MM.1S (cell line): ENCODE measurements at regions not wholly inside any gene's neighbourhood (a gene's known extent, or its start where the extent isn't known, plus 50 kb on each side); places are given as distances from the start of the nearest gene placed in this dataset.

Experiments
- DNase-seq: peaks from one replicate; pipeline ENCODE4 v3.0.0-alpha.2; 2015
- H2AFZ ChIP-seq: fragments of 300-600 bp; sonication (generic); 2 replicates; pipeline ENCODE4 v1.6.0; 2016; ENCODE audit warnings: antibody characterized with exemption, low read length
- H3F3A ChIP-seq: fragments of 300-600 bp; sonication (generic); 2 replicates; pipeline ENCODE4 v1.6.1; 2016; ENCODE audit warnings: mild to moderate bottlenecking, antibody characterized with exemption, low read length, moderate library complexity, mixed read lengths; ENCODE audit not compliant: insufficient read depth
- H3K27ac ChIP-seq: fragments of 300-600 bp; sonication (generic); 2 replicates; pipeline ENCODE4 v1.5.1; 2016; ENCODE audit warnings: mild to moderate bottlenecking, low read length
- H3K27me3 ChIP-seq: fragments of 300-600 bp; sonication (generic); replicated peaks from 2 replicates; pipeline ENCODE4 v1.6.0; 2016; ENCODE audit warnings: low read length; ENCODE audit not compliant: insufficient read depth
- H3K36me3 ChIP-seq: fragments of 300-600 bp; sonication (generic); replicated peaks from 2 replicates; pipeline ENCODE4 v1.6.1; 2016; ENCODE audit warnings: mild to moderate bottlenecking, low read length, mixed read lengths; ENCODE audit not compliant: insufficient read depth
- H3K4me1 ChIP-seq: fragments of 300-600 bp; sonication (generic); 2 replicates; pipeline ENCODE4 v1.6.1; 2016; ENCODE audit warnings: low read length, mixed read lengths
- H3K4me2 ChIP-seq: fragments of 300-600 bp; sonication (generic); 2 replicates; pipeline ENCODE4 v1.6.0; 2016; ENCODE audit warnings: low read depth, low read length
- H3K4me3 ChIP-seq: fragments of 300-600 bp; sonication (generic); 2 replicates; pipeline ENCODE4 v1.5.1; 2016; ENCODE audit warnings: low read length, mixed read lengths
- H3K79me2 ChIP-seq: fragments of 300-600 bp; sonication (generic); 2 replicates; pipeline ENCODE4 v1.6.1; 2016; ENCODE audit warnings: mixed run types, low read length, mixed read lengths
- H3K9ac ChIP-seq: fragments of 300-600 bp; sonication (generic); 2 replicates; pipeline ENCODE4 v1.6.1; 2016; ENCODE audit warnings: low read length, mixed read lengths
- H3K9me2 ChIP-seq: fragments of 300-600 bp; sonication (generic); replicated peaks from 2 replicates; pipeline ENCODE4 v1.6.1; 2016; ENCODE audit warnings: mild to moderate bottlenecking, low read length, mixed read lengths; ENCODE audit not compliant: insufficient read depth
- H3K9me3 ChIP-seq: fragments of 300-600 bp; sonication (generic); replicated peaks from 2 replicates; pipeline ENCODE4 v1.6.1; 2016; ENCODE audit warnings: mild to moderate bottlenecking, low read length, mixed read lengths; ENCODE audit not compliant: insufficient read depth
- H4K20me1 ChIP-seq: fragments of 300-600 bp; sonication (generic); 2 replicates; pipeline ENCODE4 v1.6.1; 2016; ENCODE audit warnings: mild to moderate bottlenecking, low read length, moderate library complexity, mixed read lengths; ENCODE audit not compliant: insufficient read depth
- CTCF ChIP-seq: fragments of 300-600 bp; sonication (generic); IDR thresholded peaks from 2 replicates; pipeline ENCODE4 v1.5.1; 2016; ENCODE audit warnings: antibody characterized with exemption, low read length, mixed read lengths
- EZH2 ChIP-seq: fragments of 300-600 bp; sonication (generic); optimal IDR thresholded peaks from 2 replicates; pipeline ENCODE3; 2017; ENCODE audit warnings: low read depth, mild to moderate bottlenecking, antibody characterized with exemption, low read length, mixed read lengths
- EZH2phosphoT487 ChIP-seq: fragments of 300-600 bp; sonication (generic); IDR thresholded peaks from 2 replicates; pipeline ENCODE4 v1.6.1; 2018; ENCODE audit warnings: antibody characterized with exemption, low read length

- no peak for TF ChIP-seq EZH2phosphoT487
- no peak for TF ChIP-seq EZH2
- TF ChIP-seq CTCF: no peak
- Histone ChIP-seq H4K20me1 (no peaks in the 10 kb centered on the region), H3K27ac (no peak overlapping the region), H3K27me3 (no peaks in the 10 kb centered on the region), H3K9me3 (no peaks in the 10 kb centered on the region), H3K79me2 (no peaks in the 10 kb centered on the region), H3K4me2 (no peak overlapping the region), H3K9me2 (no peaks in the 10 kb centered on the region), H3K9ac (no peak overlapping the region), H3F3A (no peaks in the 10 kb centered on the region), H3K36me3 (no peaks in the 10 kb centered on the region), H3K4me3 (no peak overlapping the region), H3K4me1 (no peaks in the 10 kb centered on the region), H2AFZ (no peak overlapping the region)
- DNase-seq: no peak
Observed at GRCh38 chr10:21272643-21273399, 252.7 kb downstream of the SKIDA1 start.

GRCh38 chr10:21270976-21271375, 254.5 kb downstream of the SKIDA1 start:
- no peak overlapping the region for H3K4me3 ChIP-seq
- no peaks in the 10 kb centered on the region for H3K36me3 ChIP-seq
- H3K79me2 ChIP-seq: no peaks in the 10 kb centered on the region
- H4K20me1 ChIP-seq: no peaks in the 10 kb centered on the region
- no peak overlapping the region for H3K4me2 ChIP-seq
- H2AFZ ChIP-seq: no peak overlapping the region
- H3K9me3 ChIP-seq: no peaks in the 10 kb centered on the region
- H3K27me3 ChIP-seq: no peaks in the 10 kb centered on the region
- no peak for DNase-seq
- no peaks in the 10 kb centered on the region for H3K9me2 ChIP-seq
- no peaks in the 10 kb centered on the region for H3F3A ChIP-seq
- H3K27ac ChIP-seq: no peak overlapping the region
- H3K9ac ChIP-seq: no peak overlapping the region
- TF ChIP-seq EZH2phosphoT487 (no peak), EZH2 (no peak), CTCF (no peak)
- no peaks in the 10 kb centered on the region for H3K4me1 ChIP-seq

- no peak for DNase-seq
- H3K36me3 ChIP-seq: no peaks in the 10 kb centered on the region
- TF ChIP-seq CTCF (no peak), EZH2phosphoT487 (no peak), EZH2 (no peak)
- H3K79me2 ChIP-seq: no peaks in the 10 kb centered on the region
- no peaks in the 10 kb centered on the region for H3K9me3 ChIP-seq
- H3K27me3 ChIP-seq: no peaks in the 10 kb centered on the region
- H4K20me1 ChIP-seq: no peaks in the 10 kb centered on the region
- no peak overlapping the region for H3K4me3 ChIP-seq
- H3F3A ChIP-seq: no peaks in the 10 kb centered on the region
- no peaks in the 10 kb centered on the region for H3K9me2 ChIP-seq
- no peak overlapping the region for H2AFZ ChIP-seq
- H3K27ac ChIP-seq: no peak overlapping the region
- no peaks in the 10 kb centered on the region for H3K4me1 ChIP-seq
- H3K9ac ChIP-seq: no peak overlapping the region
- no peak overlapping the region for H3K4me2 ChIP-seq
Observed at GRCh38 chr10:21269289-21269688, 256.2 kb downstream of the SKIDA1 start.
